A673 (cell line): ENCODE measurements at regions not wholly inside any gene's neighbourhood (a gene's known extent, or its start where the extent isn't known, plus 50 kb on each side); places are given as distances from the start of the nearest gene placed in this dataset.

Source experiments
- BruUV-seq: library from RNA; stranded (reverse); fragments of 400-500 nt; replicated peaks from 2 replicates; lab custom pipeline; 2021; lab: Mats Ljungman, UMichigan
- CTCF ChIA-PET: fragments of 300-600 bp; sonication (Branson Sonifier 250); formaldehyde crosslinking; loops from one replicate; lab custom pipeline; 2022; ENCODE audit warnings: antibody characterized with exemption; lab: Charles Lee
- POLR2A ChIA-PET: fragments of 300-600 bp; sonication (Branson Sonifier 250); formaldehyde crosslinking; loops from one replicate; lab custom pipeline; 2022; ENCODE audit warnings: antibody characterized with exemption; ENCODE audit not compliant: low non-redundant PET; lab: Charles Lee
- DNase-seq: peaks from one replicate; pipeline ENCODE4 v3.0.0-alpha.2; 2015; ENCODE audit warnings: low spot score
- H3K27ac ChIP-seq: fragments of 200-600 bp; sonication (generic); 2 replicates; pipeline ENCODE4 v1.5.1; 2016; ENCODE audit warnings: mixed run types, low read depth, mild to moderate bottlenecking, mixed read lengths, antibody characterized with exemption, low read length; ENCODE audit not compliant: poor library complexity, severe bottlenecking
- H3K27me3 ChIP-seq: fragments of 200-600 bp; sonication (generic); replicated peaks from 2 replicates; pipeline ENCODE4 v1.6.1; 2017; ENCODE audit warnings: mixed run types, low read depth, mild to moderate bottlenecking, mixed read lengths, antibody characterized with exemption, low read length; ENCODE audit not compliant: insufficient read depth, poor library complexity
- H3K36me3 ChIP-seq: fragments of 200-600 bp; sonication (generic); 2 replicates; pipeline ENCODE4 v1.6.1; 2016; ENCODE audit warnings: mixed run types, mild to moderate bottlenecking, mixed read lengths, antibody characterized with exemption, low read length; ENCODE audit not compliant: insufficient read depth, poor library complexity, severe bottlenecking
- H3K4me1 ChIP-seq: fragments of 200-600 bp; sonication (generic); 2 replicates; pipeline ENCODE4 v1.6.1; 2017; ENCODE audit warnings: mixed run types, mild to moderate bottlenecking, mixed read lengths, antibody characterized with exemption, low read length; ENCODE audit not compliant: insufficient read depth, poor library complexity, severe bottlenecking
- H3K4me3 ChIP-seq: fragments of 200-600 bp; sonication (generic); 2 replicates; pipeline ENCODE4 v1.5.1; 2016; ENCODE audit warnings: low read depth, mixed run types, mild to moderate bottlenecking, mixed read lengths, low read length; ENCODE audit not compliant: poor library complexity, severe bottlenecking
- H3K9me3 ChIP-seq: fragments of 200-600 bp; sonication (generic); 2 replicates; pipeline ENCODE4 v1.6.1; 2016; ENCODE audit warnings: mixed run types, low read depth, mild to moderate bottlenecking, mixed read lengths, antibody characterized with exemption, low read length; ENCODE audit not compliant: poor library complexity, severe bottlenecking
- CTCF ChIP-seq: fragments of 300-800, 200-600 bp; sonication (generic); conservative IDR thresholded peaks from 2 replicates; pipeline ENCODE4 v1.5.1; 2017; ENCODE audit warnings: low read depth, mild to moderate bottlenecking, antibody characterized with exemption, low read length, moderate library complexity, mixed read lengths
- EZH2 ChIP-seq: fragments of 200-600 bp; sonication (generic); IDR thresholded peaks from 2 replicates; pipeline ENCODE4 v1.6.1; 2017; ENCODE audit warnings: borderline replicate concordance, low read depth, mild to moderate bottlenecking, mixed read lengths, antibody characterized with exemption, low read length; ENCODE audit not compliant: poor library complexity, severe bottlenecking
- intact Hi-C: fragments of 100-400 bp; cut with micrococcal nuclease; formaldehyde crosslinking; loops from one replicate; pipeline ENCODE4 v1.10.0; 2022; ENCODE audit not compliant: unreplicated experiment

- intact Hi-C loops: no loop called here
- CTCF ChIA-PET: no interaction called here
Measured at GRCh38 chr12:43271659-43272058, 280.3 kb downstream of the ADAMTS20 start.

GRCh38 chr12:43267818-43268217, 284.2 kb downstream of the ADAMTS20 start:
- POLR2A ChIA-PET: no interaction called here
- no peak overlapping the region for H3K27ac ChIP-seq
- CTCF ChIA-PET: no interaction called here
- H3K4me3 ChIP-seq: no peak overlapping the region
- H3K36me3 ChIP-seq: no peaks in the 10 kb centered on the region
- TF ChIP-seq CTCF (no peak), EZH2 (no peak)
- no peaks in the 10 kb centered on the region for H3K4me1 ChIP-seq
- no peaks in the 10 kb centered on the region for H3K9me3 ChIP-seq
- DNase-seq: no peak
- no peaks in the 10 kb centered on the region for H3K27me3 ChIP-seq
- intact Hi-C loops: no loop called here
- BruUV-seq: no TSS peak

More at GRCh38 chr12:43271659-43272058, 280.3 kb downstream of the ADAMTS20 start:
- no TSS peak for BruUV-seq
- POLR2A ChIA-PET: no interaction called here
- Histone ChIP-seq H3K9me3 (no peaks in the 10 kb centered on the region), H3K36me3 (no peaks in the 10 kb centered on the region), H3K27me3 (no peaks in the 10 kb centered on the region), H3K4me1 (no peaks in the 10 kb centered on the region), H3K4me3 (no peak overlapping the region), H3K27ac (no peak overlapping the region)
- DNase-seq: no peak
- no peak for TF ChIP-seq EZH2
- TF ChIP-seq CTCF: no peak

- ChIA-PET CTCF (no interaction called here), POLR2A (no interaction called here)
- DNase-seq: no peak
- no TSS peak for BruUV-seq
- no peak overlapping the region for H3K4me3 ChIP-seq
- no peaks in the 10 kb centered on the region for H3K4me1 ChIP-seq
- H3K9me3 ChIP-seq: no peaks in the 10 kb centered on the region
- no peak for TF ChIP-seq CTCF
- no peaks in the 10 kb centered on the region for H3K27me3 ChIP-seq
- no peak overlapping the region for H3K27ac ChIP-seq
- intact Hi-C loops: no loop called here
- H3K36me3 ChIP-seq: no peaks in the 10 kb centered on the region
Measured at GRCh38 chr12:43261701-43262100, 290.3 kb downstream of the ADAMTS20 start.
